Activated CD4-positive, alpha-beta memory T cell treated with anti-CD3 and anti-CD28 coated beads, Interleukin-2, amount 10 ng/mL, durations not matched to agents 7 days and 5 days (primary cell): ENCODE measurements at regions not wholly inside any gene's neighbourhood (a gene's known extent, or its start where the extent isn't known, plus 50 kb on each side); places are given as distances from the start of the nearest gene placed in this dataset.
"Not testable (repeated sequence)": the region's sequence is repeated elsewhere in the genome, so short reads cannot be mapped to it uniquely, and the experiment has no call there.

ENCODE experiments used
- CTCF ChIA-PET: fragments of 350-600 bp; sonication (Branson Sonifier 250); formaldehyde crosslinking; loops from one replicate; lab custom pipeline; 2021; ENCODE audit warnings: antibody characterized with exemption, inconsistent platforms; lab: Charles Lee
- POLR2A ChIA-PET: fragments of 350-600 bp; sonication (Branson Sonifier 250); formaldehyde crosslinking; loops from one replicate; lab custom pipeline; 2021; ENCODE audit warnings: antibody characterized with exemption; lab: Charles Lee
- DNase-seq: peaks from one replicate; pipeline ENCODE4 v3.0.0-alpha.2; 2020
- H3K27ac Mint-ChIP-seq: one replicate; pipeline ENCODE4 v1.8.0; 2021; ENCODE audit warnings: mild to moderate bottlenecking, mixed read lengths
- H3K27me3 Mint-ChIP-seq: one replicate; pipeline ENCODE4 v1.8.0; 2021; ENCODE audit warnings: mixed read lengths
- H3K36me3 Mint-ChIP-seq: one replicate; pipeline ENCODE4 v1.8.0; 2021; ENCODE audit warnings: low read depth, mixed read lengths
- H3K4me1 Mint-ChIP-seq: one replicate; pipeline ENCODE4 v1.8.0; 2021; ENCODE audit warnings: mixed read lengths
- H3K4me3 Mint-ChIP-seq: one replicate; pipeline ENCODE4 v1.8.0; 2021; ENCODE audit warnings: mild to moderate bottlenecking, mixed read lengths
- H3K9me3 Mint-ChIP-seq: one replicate; pipeline ENCODE4 v1.8.0; 2021; ENCODE audit warnings: mixed read lengths

DNA sequence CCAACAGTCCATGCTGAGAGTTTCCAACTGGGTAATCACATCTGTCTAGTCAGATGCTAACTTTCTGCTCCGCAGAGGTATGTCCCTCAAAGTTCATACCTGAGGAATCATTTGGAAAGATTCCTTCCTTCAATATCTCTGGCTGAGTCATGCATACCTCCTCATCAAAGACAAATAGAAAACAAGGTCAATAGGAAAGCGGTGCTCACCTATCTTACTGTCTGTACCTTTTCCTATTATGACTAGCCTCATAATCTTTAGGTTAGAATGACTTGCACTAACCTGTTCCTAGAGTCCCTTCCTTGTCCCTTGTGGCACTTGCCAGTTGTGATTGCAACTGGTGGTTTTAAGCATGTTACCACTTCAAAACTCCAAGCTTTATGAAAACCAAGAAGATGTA, 78.2 kb upstream of the PTPRK start:
- DNase-seq = no peak
- Mint-ChIP-seq H3K36me3 (no peaks in the 10 kb centered on the region), H3K9me3 (no peaks in the 10 kb centered on the region), H3K27ac (no peak overlapping the region), H3K27me3 (peaks cover 3% of the 10 kb centered on the region), H3K4me1 (peaks cover 19% of the 10 kb centered on the region), H3K4me3 (no peak overlapping the region)
- ChIA-PET CTCF (no interaction called here), POLR2A (no interaction called here)

DNA sequence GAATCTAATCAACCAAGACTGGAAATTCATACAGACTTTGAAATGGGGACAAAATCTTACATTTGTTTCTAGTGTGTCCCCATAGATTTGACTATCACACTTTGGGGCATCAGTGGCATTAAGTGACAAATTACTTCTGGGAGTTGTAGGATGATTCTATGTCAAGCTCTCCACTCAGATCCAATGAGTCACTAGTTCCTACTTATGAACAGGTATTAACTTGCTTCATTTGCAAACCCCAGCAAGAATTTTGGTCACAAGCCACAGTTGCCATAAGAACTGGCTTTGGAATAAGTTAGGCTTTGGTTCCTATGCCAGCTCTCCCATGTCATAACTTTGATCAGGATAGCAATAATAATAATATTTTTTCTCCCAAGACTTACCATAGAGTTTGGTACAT, 77.6 kb upstream of the PTPRK start:
- no peak overlapping the region for H3K27ac Mint-ChIP-seq
- peaks cover 3% of the 10 kb centered on the region for H3K27me3 Mint-ChIP-seq
- CTCF ChIA-PET = no interaction called here
- no peak for DNase-seq
- no peak overlapping the region for H3K4me3 Mint-ChIP-seq
- H3K9me3 Mint-ChIP-seq = no peaks in the 10 kb centered on the region
- H3K36me3 Mint-ChIP-seq = no peaks in the 10 kb centered on the region
- POLR2A ChIA-PET = no interaction called here
- H3K4me1 Mint-ChIP-seq = peaks cover 19% of the 10 kb centered on the region

DNA sequence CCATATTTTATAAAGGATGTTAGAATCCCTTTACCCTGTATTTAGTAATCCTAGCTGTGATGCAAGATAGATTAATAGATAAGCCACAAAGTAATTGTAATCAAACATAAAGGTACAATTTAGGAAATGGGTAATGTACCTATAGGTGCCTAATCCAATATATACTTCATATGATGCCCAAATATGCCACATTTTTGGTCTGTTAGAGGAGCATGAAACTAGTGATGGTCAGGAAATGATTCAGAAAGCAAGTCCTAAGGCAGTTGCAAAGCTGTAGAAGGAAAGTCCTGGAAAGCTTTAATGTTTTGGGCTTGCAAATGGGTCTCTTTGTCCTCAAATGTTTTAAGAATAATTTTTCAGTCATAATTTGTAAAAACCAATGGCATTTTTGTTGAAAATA, 76.6 kb upstream of the PTPRK start:
- no peaks in the 10 kb centered on the region for H3K9me3 Mint-ChIP-seq
- no peak overlapping the region for H3K4me3 Mint-ChIP-seq
- H3K27me3 Mint-ChIP-seq = peaks cover 3% of the 10 kb centered on the region
- no peaks in the 10 kb centered on the region for H3K36me3 Mint-ChIP-seq
- CTCF ChIA-PET = no interaction called here
- DNase-seq = no peak
- POLR2A ChIA-PET = no interaction called here
- no peak overlapping the region for H3K27ac Mint-ChIP-seq
- peaks cover 19% of the 10 kb centered on the region for H3K4me1 Mint-ChIP-seq

DNA sequence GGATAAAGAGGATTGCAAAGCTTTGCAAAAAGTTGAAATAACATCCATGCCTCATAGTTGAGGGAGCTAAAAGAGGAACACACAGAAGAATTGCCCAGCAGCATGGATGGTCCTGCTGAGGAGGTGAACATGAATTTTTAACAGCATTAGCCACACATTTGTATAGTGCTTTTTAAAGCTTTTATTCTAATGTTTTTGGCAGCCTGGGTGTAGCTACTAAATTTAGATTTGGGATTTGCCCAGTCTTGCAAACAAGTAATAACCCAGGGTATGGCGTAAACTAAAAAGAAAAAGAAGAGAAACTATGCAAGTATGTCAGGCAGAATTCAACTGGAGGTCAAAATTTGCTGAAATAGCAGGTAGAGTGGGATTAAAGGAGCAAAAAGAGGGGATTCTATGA, 75.1 kb upstream of the PTPRK start:
- no peaks in the 10 kb centered on the region for H3K9me3 Mint-ChIP-seq
- H3K36me3 Mint-ChIP-seq = no peaks in the 10 kb centered on the region
- ChIA-PET CTCF (no interaction called here), POLR2A (no interaction called here)
- no peak for DNase-seq
- H3K27me3 Mint-ChIP-seq = peaks cover 4% of the 10 kb centered on the region
- H3K4me3 Mint-ChIP-seq = no peak overlapping the region
- H3K27ac Mint-ChIP-seq = no peak overlapping the region
- peaks cover 15% of the 10 kb centered on the region for H3K4me1 Mint-ChIP-seq

DNA sequence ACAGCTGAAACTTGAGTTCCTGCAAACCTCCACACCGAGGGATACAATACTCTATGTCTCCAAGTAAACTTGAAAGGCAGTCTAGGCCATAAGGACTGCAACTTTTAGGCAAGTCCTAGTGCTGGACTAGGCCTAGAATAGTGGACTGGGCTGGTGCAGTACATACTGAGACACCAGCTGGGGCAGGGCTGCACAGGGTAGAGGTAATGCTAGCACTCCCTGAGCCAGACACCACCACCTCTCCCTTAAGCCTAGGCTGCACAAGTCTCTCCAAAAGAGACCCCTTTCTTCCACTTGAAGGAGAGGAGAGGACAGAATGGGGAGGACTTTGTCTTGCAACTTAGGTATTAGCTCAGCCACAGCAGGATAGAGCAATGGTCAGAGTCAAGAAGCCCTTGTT, 65.7 kb upstream of the PTPRK start:
- POLR2A ChIA-PET = no interaction called here
- DNase-seq = no peak
- H3K4me1 Mint-ChIP-seq = no peaks in the 10 kb centered on the region
- CTCF ChIA-PET = no interaction called here
- H3K4me3 Mint-ChIP-seq = no peak overlapping the region
- peaks cover 5% of the 10 kb centered on the region for H3K27me3 Mint-ChIP-seq
- no peaks in the 10 kb centered on the region for H3K36me3 Mint-ChIP-seq
- H3K27ac Mint-ChIP-seq = no peak overlapping the region
- H3K9me3 Mint-ChIP-seq = no peaks in the 10 kb centered on the region

DNA sequence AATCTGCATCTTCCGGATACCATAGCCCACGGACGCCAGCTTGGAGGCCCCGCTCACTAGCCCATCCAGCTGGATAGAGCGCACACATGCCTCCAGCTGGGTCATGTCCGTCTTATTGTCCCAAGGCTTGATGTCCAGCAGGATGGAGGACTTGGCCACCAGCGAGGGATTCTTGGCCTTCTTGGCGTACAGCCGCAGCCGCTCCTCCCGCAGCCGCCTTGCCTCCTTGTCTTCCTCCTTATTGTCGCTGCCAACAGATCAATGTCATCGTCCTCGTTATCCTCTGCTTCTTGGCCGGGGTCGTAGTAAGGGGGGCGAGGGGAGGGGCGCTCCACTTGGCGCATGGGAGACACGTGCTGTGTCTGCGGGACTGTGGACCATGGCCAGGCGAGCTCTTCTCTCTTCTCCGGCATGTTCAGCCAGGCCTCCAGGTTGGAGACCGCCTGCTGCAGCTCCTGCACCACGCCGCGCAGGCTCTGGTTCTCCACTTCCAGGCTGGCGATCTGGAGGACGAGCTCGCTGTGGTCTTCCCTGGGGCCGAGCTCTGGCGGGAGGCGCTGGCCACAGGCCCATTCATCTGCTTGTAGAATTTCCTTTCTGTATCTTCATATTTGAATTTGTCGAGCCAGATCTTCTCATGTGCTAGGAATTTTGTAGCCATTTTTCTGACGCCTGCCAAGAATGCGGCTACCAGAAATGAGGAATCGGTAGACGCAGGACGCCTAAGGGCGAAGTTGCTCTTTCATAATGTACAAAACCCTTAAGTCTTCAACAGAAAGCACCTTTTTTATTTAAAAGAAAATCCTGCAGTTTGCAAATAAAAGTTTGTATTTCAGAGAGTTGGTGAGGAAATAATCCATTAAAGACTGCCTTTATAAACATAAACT, 60.1 kb upstream of the PTPRK start:
- DNase-seq = no peak
- POLR2A ChIA-PET = no interaction called here
- H3K36me3 Mint-ChIP-seq = no peaks in the 10 kb centered on the region
- no peaks in the 10 kb centered on the region for H3K9me3 Mint-ChIP-seq
- CTCF ChIA-PET = no interaction called here
- no peak overlapping the region for H3K27ac Mint-ChIP-seq
- no peaks in the 10 kb centered on the region for H3K4me1 Mint-ChIP-seq
- peaks cover 5% of the 10 kb centered on the region for H3K27me3 Mint-ChIP-seq
- H3K4me3 Mint-ChIP-seq = no peak overlapping the region

DNA sequence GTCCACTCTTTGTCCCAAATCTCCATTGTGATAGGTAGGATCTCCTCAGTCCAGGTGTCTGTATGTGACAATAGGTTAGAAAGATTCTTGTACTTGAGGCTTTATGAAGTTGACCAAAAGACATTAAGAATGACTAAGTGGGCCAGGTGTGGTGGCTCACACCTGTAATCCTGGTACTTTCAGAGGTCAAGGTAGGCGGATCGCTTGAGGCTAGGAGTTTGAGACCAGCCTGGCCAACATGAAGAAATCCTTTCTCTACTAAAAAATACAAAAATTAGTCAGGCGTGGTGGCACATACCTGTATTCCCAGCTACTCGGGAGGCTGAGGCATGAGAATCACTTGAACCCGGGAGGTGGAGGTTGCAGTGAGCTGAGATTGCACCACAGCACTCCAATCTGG, 54.9 kb upstream of the PTPRK start:
- H3K4me3 Mint-ChIP-seq, H3K4me1 Mint-ChIP-seq, POLR2A ChIA-PET, H3K36me3 Mint-ChIP-seq, H3K27me3 Mint-ChIP-seq, DNase-seq, H3K9me3 Mint-ChIP-seq, H3K27ac Mint-ChIP-seq, CTCF ChIA-PET: not testable (repeated sequence)

DNA sequence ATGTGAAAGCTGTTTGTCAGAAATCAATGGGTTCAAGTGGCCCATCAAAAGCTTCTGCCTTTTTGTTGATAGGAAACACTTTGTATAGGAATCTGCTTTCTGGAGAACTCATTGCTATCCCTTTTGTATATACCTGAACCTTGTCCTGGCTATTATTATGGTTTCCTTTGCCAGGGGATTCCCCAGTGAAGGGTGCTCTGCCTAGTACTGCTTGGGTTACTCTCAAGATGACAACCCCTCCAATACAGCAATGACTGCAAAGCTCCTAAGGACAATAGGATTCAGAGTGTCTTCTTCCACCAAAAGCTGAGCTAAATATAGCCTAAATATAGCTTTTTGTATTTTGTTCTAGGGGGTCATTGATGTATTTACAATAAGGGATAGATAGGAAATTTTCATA, 54.0 kb upstream of the PTPRK start:
- ChIA-PET CTCF (no interaction called here), POLR2A (no interaction called here)
- no peaks in the 10 kb centered on the region for H3K36me3 Mint-ChIP-seq
- no peaks in the 10 kb centered on the region for H3K4me1 Mint-ChIP-seq
- H3K4me3 Mint-ChIP-seq = no peak overlapping the region
- no peak for DNase-seq
- peaks cover 2% of the 10 kb centered on the region for H3K27me3 Mint-ChIP-seq
- no peaks in the 10 kb centered on the region for H3K9me3 Mint-ChIP-seq
- no peak overlapping the region for H3K27ac Mint-ChIP-seq

DNA sequence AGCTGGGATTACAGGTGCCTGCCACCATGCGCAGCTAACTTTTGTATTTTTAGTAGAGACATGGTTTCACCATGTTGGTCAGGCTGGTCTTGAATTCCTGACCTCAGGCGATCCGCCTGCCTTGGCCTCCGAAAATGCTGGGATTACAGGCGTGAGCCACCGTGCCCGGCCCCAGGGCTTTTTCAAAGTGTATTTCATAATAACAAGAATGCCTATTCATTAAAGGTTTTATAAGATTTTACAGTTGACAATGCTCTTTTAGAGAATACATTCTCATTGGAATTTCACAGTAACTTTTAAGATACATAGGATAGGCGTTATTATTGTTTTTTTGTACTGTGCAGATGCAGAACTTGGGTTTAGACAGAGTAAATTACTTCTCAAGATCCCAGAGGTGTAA, 52.6 kb upstream of the PTPRK start:
- ChIA-PET POLR2A (no interaction called here), CTCF (no interaction called here)
- Mint-ChIP-seq H3K27me3 (peaks cover 2% of the 10 kb centered on the region), H3K4me3 (no peak overlapping the region), H3K4me1 (no peaks in the 10 kb centered on the region), H3K9me3 (no peaks in the 10 kb centered on the region), H3K27ac (no peak overlapping the region), H3K36me3 (no peaks in the 10 kb centered on the region)
- no peak for DNase-seq

DNA sequence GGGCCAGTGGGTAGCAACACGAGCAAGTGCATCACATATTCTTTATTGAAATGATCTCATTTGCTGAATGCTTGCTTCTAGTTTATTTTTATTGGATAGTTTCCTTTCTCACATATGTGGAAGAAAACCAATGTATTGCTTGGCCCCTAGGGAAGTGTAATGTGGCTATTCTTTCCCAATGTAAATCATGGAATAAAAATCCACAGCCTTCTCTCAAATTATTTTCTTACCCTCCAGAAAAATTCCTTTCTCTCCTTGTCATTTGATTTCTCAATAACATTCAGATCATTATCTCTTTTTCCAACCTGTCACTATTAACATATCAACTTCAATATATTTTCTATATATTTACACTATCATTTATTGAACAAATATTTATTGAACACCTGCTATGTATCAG, 51.9 kb upstream of the PTPRK start:
- ChIA-PET CTCF (no interaction called here), POLR2A (no interaction called here)
- peaks cover 2% of the 10 kb centered on the region for H3K27me3 Mint-ChIP-seq
- H3K4me1 Mint-ChIP-seq = no peaks in the 10 kb centered on the region
- H3K4me3 Mint-ChIP-seq = no peak overlapping the region
- no peak overlapping the region for H3K27ac Mint-ChIP-seq
- no peak for DNase-seq
- no peaks in the 10 kb centered on the region for H3K36me3 Mint-ChIP-seq
- H3K9me3 Mint-ChIP-seq = no peaks in the 10 kb centered on the region

DNA sequence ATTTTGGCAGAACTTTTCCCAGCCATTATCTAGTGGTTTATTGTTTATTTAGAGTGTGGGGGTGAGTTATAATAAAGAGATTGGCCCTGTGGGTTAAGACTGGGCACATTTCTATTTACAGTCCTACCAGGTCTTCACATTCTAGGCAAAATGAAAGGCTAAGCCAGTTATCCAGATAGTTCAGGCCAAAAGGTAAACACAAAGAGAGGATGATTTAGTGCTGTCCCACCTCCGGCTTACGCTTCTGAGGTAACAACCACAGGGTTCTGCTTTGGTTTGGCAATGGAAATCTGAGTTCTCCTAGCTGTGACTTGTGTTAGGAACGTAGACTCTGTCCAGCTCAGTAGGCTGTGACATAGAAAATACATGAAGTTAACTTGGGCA, 50.3 kb upstream of the PTPRK start:
- Mint-ChIP-seq H3K4me1 (no peaks in the 10 kb centered on the region), H3K27me3 (no peaks in the 10 kb centered on the region), H3K27ac (no peak overlapping the region), H3K36me3 (no peaks in the 10 kb centered on the region), H3K9me3 (no peaks in the 10 kb centered on the region), H3K4me3 (no peak overlapping the region)
- ChIA-PET POLR2A (no interaction called here), CTCF (no interaction called here)
- DNase-seq = no peak

DNA sequence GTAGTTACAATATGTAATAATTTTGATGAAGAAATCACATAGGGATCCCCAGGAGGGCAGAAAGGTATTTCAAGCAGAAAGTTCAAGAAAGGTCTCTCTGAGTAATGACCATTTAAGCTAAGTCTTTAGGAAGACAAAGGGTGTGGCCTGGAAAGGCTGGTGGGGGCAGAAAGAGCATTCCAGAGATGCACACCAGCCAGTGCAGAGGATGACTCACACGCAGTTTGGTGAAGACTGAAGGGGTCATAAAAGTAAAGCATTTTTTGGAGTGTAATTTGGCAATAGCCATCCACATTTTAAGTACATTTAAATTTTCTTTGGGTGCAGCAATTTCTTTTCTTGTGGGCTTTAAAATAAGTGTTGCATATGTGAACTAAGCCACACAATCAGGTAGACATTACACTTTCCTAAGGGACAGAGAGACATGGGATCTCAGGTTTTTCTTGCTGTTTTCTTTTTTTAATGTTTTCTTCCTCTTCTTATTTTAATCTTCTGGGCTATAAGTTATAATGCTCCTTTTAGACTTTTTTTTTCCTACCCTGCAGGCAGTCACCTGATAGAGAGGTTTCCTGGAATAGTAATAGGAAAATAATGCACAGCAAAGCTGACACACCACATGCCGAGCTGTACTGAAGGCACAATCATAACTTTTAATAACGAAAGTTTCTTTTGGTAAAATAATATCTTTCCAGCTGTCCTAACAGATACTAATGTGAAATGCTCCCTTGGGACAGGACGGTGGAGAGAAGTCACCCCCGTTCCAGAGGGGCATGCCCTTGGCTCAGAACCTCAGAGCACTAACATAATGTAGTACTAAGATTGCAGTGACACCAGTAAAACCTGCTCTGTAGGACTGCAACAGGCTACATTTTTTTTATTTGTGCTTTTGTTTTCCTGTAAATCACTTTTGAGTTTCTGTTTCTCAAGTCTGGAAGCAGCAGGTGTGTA, 49.6 kb upstream of the PTPRK start:
- ChIA-PET POLR2A (no interaction called here), CTCF (no interaction called here)
- Mint-ChIP-seq H3K36me3 (no peaks in the 10 kb centered on the region), H3K4me1 (no peaks in the 10 kb centered on the region), H3K4me3 (no peak overlapping the region), H3K27ac (no peak overlapping the region), H3K27me3 (no peaks in the 10 kb centered on the region), H3K9me3 (no peaks in the 10 kb centered on the region)
- DNase-seq = no peak
